ENCODE measurements at regions not wholly inside any gene's neighbourhood (a gene's known extent, or its start where the extent isn't known, plus 50 kb on each side); places are given as distances from the start of the nearest gene placed in this dataset.

GRCh38 chr9:135397142-135397541 lies 82.4 kb upstream of the PPP1R26 start:
- Histone ChIP-seq H3K9me3 (ENCODE audit: insufficient read depth, low read depth, low read length) (peaks cover 37% of the 10 kb centered on the region), H3K79me1 (ENCODE audit: low read length) (no peaks in the 10 kb centered on the region), H2BK120ac (ENCODE audit: insufficient read depth, low read length, poor library complexity) (no peak overlapping the region), H3K27ac (ENCODE audit: low read depth, low read length) (no peak overlapping the region), H4K8ac (ENCODE audit: low read depth, low read length) (no peak overlapping the region), H3K4ac (ENCODE audit: low read depth, low read length) (no peak overlapping the region), H3K36me3 (ENCODE audit: control insufficient read depth in 1 of 2, insufficient read depth in 2 of 2, low read length in 2 of 2) (no peaks in the 10 kb centered on the region), H4K91ac (ENCODE audit: low read depth, low read length) (no peak overlapping the region), H3K23ac (ENCODE audit: low read length) (no peak overlapping the region), H3K79me2 (ENCODE audit: control insufficient read depth, insufficient read depth, low read length, poor library complexity) (no peaks in the 10 kb centered on the region), H3K4me1 (ENCODE audit: control insufficient read depth in 1 of 2, insufficient read depth in 2 of 2, low read length in 2 of 2) (no peaks in the 10 kb centered on the region), H2BK12ac (ENCODE audit: low read length) (no peak overlapping the region), H2AFZ (ENCODE audit: insufficient read depth, low read length, poor library complexity) (no peak overlapping the region), H3K14ac (ENCODE audit: low read length) (no peak overlapping the region), H4K12ac (ENCODE audit: low read depth, low read length) (no peak overlapping the region), H3K18ac (ENCODE audit: low read length) (no peak overlapping the region), H2AK5ac (ENCODE audit: low read length) (no peak overlapping the region), H2BK5ac (ENCODE audit: low read depth, low read length, poor library complexity) (no peak overlapping the region), H3K27me3 (ENCODE audit: insufficient read depth, low read length) (no peaks in the 10 kb centered on the region), H3K4me2 (ENCODE audit: low read length) (no peak overlapping the region), H3K9ac (ENCODE audit: low read length) (no peak overlapping the region), H3K4me3 (ENCODE audit: low read depth, low read length) (no peak overlapping the region)
- WGBS (ENCODE audit: extremely low coverage, insufficient coverage, insufficient read length) = no CpG with 5 or more reads among the region's 12 CpGs
- no peak for DNase-seq

- Histone ChIP-seq H2BK120ac (ENCODE audit: insufficient read depth, low read length, poor library complexity) (no peak overlapping the region), H2AFZ (ENCODE audit: insufficient read depth, low read length, poor library complexity) (no peak overlapping the region), H3K23ac (ENCODE audit: low read length) (no peak overlapping the region), H3K4me3 (ENCODE audit: low read depth, low read length) (no peak overlapping the region), H4K8ac (ENCODE audit: low read depth, low read length) (no peak overlapping the region), H3K4me1 (ENCODE audit: control insufficient read depth in 1 of 2, insufficient read depth in 2 of 2, low read length in 2 of 2) (no peaks in the 10 kb centered on the region), H3K4me2 (ENCODE audit: low read length) (no peak overlapping the region), H3K79me1 (ENCODE audit: low read length) (no peaks in the 10 kb centered on the region), H4K12ac (ENCODE audit: low read depth, low read length) (no peak overlapping the region), H3K18ac (ENCODE audit: low read length) (no peak overlapping the region), H4K91ac (ENCODE audit: low read depth, low read length) (no peak overlapping the region), H2BK12ac (ENCODE audit: low read length) (no peak overlapping the region), H3K27me3 (ENCODE audit: insufficient read depth, low read length) (no peaks in the 10 kb centered on the region), H3K9me3 (ENCODE audit: insufficient read depth, low read depth, low read length) (peaks cover 41% of the 10 kb centered on the region), H3K4ac (ENCODE audit: low read depth, low read length) (no peak overlapping the region), H2BK5ac (ENCODE audit: low read depth, low read length, poor library complexity) (no peak overlapping the region), H3K36me3 (ENCODE audit: control insufficient read depth in 1 of 2, insufficient read depth in 2 of 2, low read length in 2 of 2) (no peaks in the 10 kb centered on the region), H3K14ac (ENCODE audit: low read length) (no peak overlapping the region), H2AK5ac (ENCODE audit: low read length) (no peak overlapping the region), H3K27ac (ENCODE audit: low read depth, low read length) (no peak overlapping the region), H3K79me2 (ENCODE audit: control insufficient read depth, insufficient read depth, low read length, poor library complexity) (no peaks in the 10 kb centered on the region), H3K9ac (ENCODE audit: low read length) (no peak overlapping the region)
- DNase-seq = no peak
- WGBS (ENCODE audit: extremely low coverage, insufficient coverage, insufficient read length) = no CpG with 5 or more reads among the region's 18 CpGs
Measured at GRCh38 chr9:135399000-135399649, 80.5 kb upstream of the PPP1R26 start.

GRCh38 chr9:135400496-135400895 lies 79.1 kb upstream of the PPP1R26 start:
- Histone ChIP-seq H3K27ac (ENCODE audit: low read depth, low read length) (no peak overlapping the region), H3K79me2 (ENCODE audit: control insufficient read depth, insufficient read depth, low read length, poor library complexity) (no peaks in the 10 kb centered on the region), H4K91ac (ENCODE audit: low read depth, low read length) (no peak overlapping the region), H3K36me3 (ENCODE audit: control insufficient read depth in 1 of 2, insufficient read depth in 2 of 2, low read length in 2 of 2) (no peaks in the 10 kb centered on the region), H3K4ac (ENCODE audit: low read depth, low read length) (no peak overlapping the region), H3K23ac (ENCODE audit: low read length) (no peak overlapping the region), H3K4me1 (ENCODE audit: control insufficient read depth in 1 of 2, insufficient read depth in 2 of 2, low read length in 2 of 2) (no peaks in the 10 kb centered on the region), H3K9ac (ENCODE audit: low read length) (no peak overlapping the region), H4K12ac (ENCODE audit: low read depth, low read length) (no peak overlapping the region), H3K27me3 (ENCODE audit: insufficient read depth, low read length) (no peaks in the 10 kb centered on the region), H2BK5ac (ENCODE audit: low read depth, low read length, poor library complexity) (no peak overlapping the region), H3K9me3 (ENCODE audit: insufficient read depth, low read depth, low read length) (peaks cover 33% of the 10 kb centered on the region), H3K4me3 (ENCODE audit: low read depth, low read length) (no peak overlapping the region), H3K14ac (ENCODE audit: low read length) (no peak overlapping the region), H3K4me2 (ENCODE audit: low read length) (no peak overlapping the region), H2BK120ac (ENCODE audit: insufficient read depth, low read length, poor library complexity) (no peak overlapping the region), H2AFZ (ENCODE audit: insufficient read depth, low read length, poor library complexity) (no peak overlapping the region), H2BK12ac (ENCODE audit: low read length) (no peak overlapping the region), H2AK5ac (ENCODE audit: low read length) (no peak overlapping the region), H3K18ac (ENCODE audit: low read length) (no peak overlapping the region), H3K79me1 (ENCODE audit: low read length) (no peaks in the 10 kb centered on the region), H4K8ac (ENCODE audit: low read depth, low read length) (no peak overlapping the region)
- DNase-seq = no peak
- WGBS (ENCODE audit: extremely low coverage, insufficient coverage, insufficient read length) = no CpG with 5 or more reads among the region's 9 CpGs

- Histone ChIP-seq H2BK120ac (ENCODE audit: insufficient read depth, low read length, poor library complexity) (no peak overlapping the region), H3K27ac (ENCODE audit: low read depth, low read length) (no peak overlapping the region), H3K79me2 (ENCODE audit: control insufficient read depth, insufficient read depth, low read length, poor library complexity) (no peaks in the 10 kb centered on the region), H2BK12ac (ENCODE audit: low read length) (no peak overlapping the region), H3K4ac (ENCODE audit: low read depth, low read length) (no peak overlapping the region), H3K4me3 (ENCODE audit: low read depth, low read length) (no peak overlapping the region), H3K27me3 (ENCODE audit: insufficient read depth, low read length) (no peaks in the 10 kb centered on the region), H2AK5ac (ENCODE audit: low read length) (no peak overlapping the region), H4K8ac (ENCODE audit: low read depth, low read length) (no peak overlapping the region), H2BK5ac (ENCODE audit: low read depth, low read length, poor library complexity) (no peak overlapping the region), H3K23ac (ENCODE audit: low read length) (no peak overlapping the region), H3K9ac (ENCODE audit: low read length) (no peak overlapping the region), H3K9me3 (ENCODE audit: insufficient read depth, low read depth, low read length) (peaks cover 26% of the 10 kb centered on the region), H4K12ac (ENCODE audit: low read depth, low read length) (no peak overlapping the region), H3K4me1 (ENCODE audit: control insufficient read depth in 1 of 2, insufficient read depth in 2 of 2, low read length in 2 of 2) (no peaks in the 10 kb centered on the region), H3K18ac (ENCODE audit: low read length) (no peak overlapping the region), H3K36me3 (ENCODE audit: control insufficient read depth in 1 of 2, insufficient read depth in 2 of 2, low read length in 2 of 2) (no peaks in the 10 kb centered on the region), H3K4me2 (ENCODE audit: low read length) (no peak overlapping the region), H4K91ac (ENCODE audit: low read depth, low read length) (no peak overlapping the region), H3K14ac (ENCODE audit: low read length) (no peak overlapping the region), H2AFZ (ENCODE audit: insufficient read depth, low read length, poor library complexity) (no peak overlapping the region), H3K79me1 (ENCODE audit: low read length) (no peaks in the 10 kb centered on the region)
- no CpG with 5 or more reads among the region's 14 CpGs for WGBS (ENCODE audit: extremely low coverage, insufficient coverage, insufficient read length)
- DNase-seq = no peak
Measured at GRCh38 chr9:135401218-135401617, 78.4 kb upstream of the PPP1R26 start.

Data from trophoblast cell (in vitro differentiated cells and primary cell).